DMS53 treated with DMSO at 0.1 percent for 48 hours (cell line): ENCODE measurements at regions not wholly inside any gene's neighbourhood (a gene's known extent, or its start where the extent isn't known, plus 50 kb on each side); places are given as distances from the start of the nearest gene placed in this dataset.
A peak's percentile ranks its signal among the peaks of the same experiment; 100 is the strongest.
"Not testable (repeated sequence)": the region's sequence is repeated elsewhere in the genome, so short reads cannot be mapped to it uniquely, and the experiment has no call there.

Experiments
- DNase-seq: peaks from one replicate; lab custom pipeline; 2025; ENCODE audit not compliant: unreplicated experiment; lab: John Stamatoyannopoulos, UW

GRCh38 chr13:30816736-30817135 lies 81.4 kb downstream of the ALOX5AP start:
- no peak for DNase-seq

GRCh38 chr13:30818323-30818960 lies 83.1 kb downstream of the ALOX5AP start:
- DNase-seq = no peak

DNA sequence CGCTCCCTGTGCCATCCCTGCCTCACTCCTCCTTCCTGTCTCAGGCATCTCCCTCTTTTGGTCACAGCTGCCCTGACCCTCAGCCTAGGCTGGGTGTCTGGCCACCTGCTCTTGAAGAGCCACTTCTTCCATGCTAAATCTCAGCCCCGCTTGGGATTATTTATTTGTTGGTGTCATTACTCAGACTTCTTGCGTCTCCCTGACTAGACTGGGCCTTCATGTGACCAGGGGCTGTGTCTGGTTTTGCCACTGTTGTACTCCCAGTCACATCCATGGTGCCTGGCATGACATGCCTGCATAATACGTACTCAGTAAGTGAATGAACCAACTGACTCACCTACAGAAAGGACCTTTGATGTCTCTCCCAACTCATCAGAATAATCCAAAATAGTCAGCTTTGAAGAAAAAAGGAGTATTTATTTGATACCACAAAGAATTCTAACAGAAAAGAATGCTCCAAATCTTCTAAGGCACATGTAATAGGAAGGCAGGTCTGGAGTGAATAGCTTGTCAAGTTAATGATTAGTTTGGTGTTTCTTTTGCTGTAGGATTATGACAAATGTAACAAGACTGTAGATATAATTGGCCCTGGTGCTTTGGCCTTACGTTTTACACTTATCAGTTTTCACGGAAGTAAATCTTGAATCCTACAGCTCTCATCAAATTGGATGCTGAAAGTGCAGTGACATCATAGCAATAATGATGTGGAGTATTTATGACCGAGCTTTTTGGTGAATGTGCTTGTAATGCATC lies 84.0 kb downstream of the ALOX5AP start:
- peak; percentile 15 for DNase-seq

- DNase-seq = no peak
Observed at GRCh38 chr13:30821421-30821820, 84.7 kb upstream of the MEDAG start.

GRCh38 chr13:30824651-30825050 lies 81.4 kb upstream of the MEDAG start:
- DNase-seq = no peak

- DNase-seq = no peak
Observed at GRCh38 chr13:30826911-30827577, 79.0 kb upstream of the MEDAG start.

- no peak for DNase-seq
Observed at GRCh38 chr13:30827578-30827925, 78.5 kb upstream of the MEDAG start.

GRCh38 chr13:30829145-30829832 lies 76.8 kb upstream of the MEDAG start:
- no peak for DNase-seq

- DNase-seq = no peak
Observed at GRCh38 chr13:30829833-30830637, 76.0 kb upstream of the MEDAG start.

- DNase-seq = no peak
Observed at GRCh38 chr13:30830638-30830965, 75.5 kb upstream of the MEDAG start.

DNA sequence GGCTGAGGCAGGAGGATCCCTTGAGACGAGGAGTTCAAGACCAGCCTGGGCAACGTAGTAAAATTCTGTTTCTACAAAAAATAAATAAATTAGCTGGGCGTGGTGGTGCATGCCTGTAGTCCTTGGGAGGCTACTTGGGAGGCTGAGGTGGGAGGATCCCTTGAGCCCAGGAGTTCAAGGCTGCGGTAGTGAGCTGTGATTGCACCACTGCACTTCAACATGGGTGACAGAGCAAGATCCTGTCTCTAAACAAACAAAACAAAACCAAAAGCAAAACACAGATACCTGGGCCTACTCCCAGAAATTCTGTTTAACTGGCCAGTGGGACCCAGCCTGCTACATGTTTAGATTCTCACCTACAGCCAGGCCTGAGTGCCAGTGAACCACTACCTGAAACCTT lies 74.6 kb upstream of the MEDAG start:
- DNase-seq = no peak

GRCh38 chr13:30832377-30832776 lies 73.7 kb upstream of the MEDAG start:
- DNase-seq = no peak

GRCh38 chr13:30832845-30833332 lies 73.2 kb upstream of the MEDAG start:
- DNase-seq = peak; percentile 62

DNA sequence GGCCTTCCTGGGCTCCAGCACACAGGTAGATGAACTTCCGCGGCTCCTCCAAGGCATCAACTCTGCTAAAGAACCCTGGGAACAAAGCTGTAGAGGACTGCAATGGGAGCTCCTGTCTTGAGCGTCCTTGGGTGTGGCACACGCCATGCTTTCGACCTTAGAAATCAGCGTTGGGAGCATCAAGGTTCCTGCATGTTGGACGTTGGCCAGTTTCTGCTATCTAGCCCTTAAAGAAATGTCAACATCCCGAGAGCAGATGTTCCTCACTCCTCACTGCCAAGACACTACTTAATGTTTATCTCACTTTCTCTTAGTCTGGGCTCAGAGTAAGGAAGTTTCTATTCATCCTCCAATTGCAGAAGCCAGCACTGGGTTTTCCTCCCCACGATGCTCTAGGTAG lies 70.6 kb upstream of the MEDAG start:
- DNase-seq = no peak

GRCh38 chr13:30837227-30838159 lies 68.6 kb upstream of the MEDAG start:
- no peak for DNase-seq

- not testable (repeated sequence) for DNase-seq
Observed at GRCh38 chr13:30839636-30840035, 66.4 kb upstream of the MEDAG start.

GRCh38 chr13:30840515-30840914 lies 65.6 kb upstream of the MEDAG start:
- DNase-seq = no peak

DNA sequence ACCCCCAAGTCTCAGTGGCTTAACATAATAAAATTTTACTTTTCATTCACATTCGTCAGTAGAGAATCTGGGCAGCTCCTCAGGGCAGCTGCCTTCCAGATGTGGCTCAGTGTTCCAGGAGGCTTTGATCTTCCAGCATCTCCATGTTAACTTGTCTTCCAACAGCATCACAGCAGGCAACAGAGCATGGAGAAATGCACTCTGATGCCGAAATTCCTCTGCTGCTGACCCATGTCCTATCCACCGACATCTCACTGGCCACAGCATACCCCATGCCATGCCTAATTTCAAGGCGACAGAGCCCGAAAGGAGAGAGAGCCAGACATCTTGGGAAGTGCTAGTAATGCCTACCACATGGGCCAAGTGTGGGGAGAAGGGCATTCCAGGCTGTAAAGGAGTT lies 64.9 kb upstream of the MEDAG start:
- DNase-seq = no peak

DNA sequence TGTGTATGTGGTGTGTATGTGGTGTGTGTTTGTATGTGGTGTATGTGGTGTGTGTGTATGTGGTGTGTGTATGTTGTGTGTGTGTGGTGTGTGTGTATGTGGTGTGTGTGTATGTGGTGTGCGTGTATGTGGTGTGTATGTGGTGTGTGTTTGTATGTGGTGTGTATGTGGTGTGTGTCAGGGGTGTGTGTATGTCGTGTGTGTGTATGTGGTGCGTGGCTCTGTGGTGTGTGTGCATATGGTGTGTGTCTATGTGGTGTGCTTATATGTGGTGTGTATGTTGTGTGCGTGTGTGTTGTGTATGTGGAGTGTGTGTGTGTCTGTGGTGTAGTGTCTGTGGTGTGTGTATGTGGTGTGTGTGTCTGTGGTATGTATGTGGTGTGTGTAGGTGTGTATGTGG lies 62.5 kb upstream of the MEDAG start:
- no peak for DNase-seq
